ENCODE measurements at regions not wholly inside any gene's neighbourhood (a gene's known extent, or its start where the extent isn't known, plus 50 kb on each side); places are given as distances from the start of the nearest gene placed in this dataset.

DNA sequence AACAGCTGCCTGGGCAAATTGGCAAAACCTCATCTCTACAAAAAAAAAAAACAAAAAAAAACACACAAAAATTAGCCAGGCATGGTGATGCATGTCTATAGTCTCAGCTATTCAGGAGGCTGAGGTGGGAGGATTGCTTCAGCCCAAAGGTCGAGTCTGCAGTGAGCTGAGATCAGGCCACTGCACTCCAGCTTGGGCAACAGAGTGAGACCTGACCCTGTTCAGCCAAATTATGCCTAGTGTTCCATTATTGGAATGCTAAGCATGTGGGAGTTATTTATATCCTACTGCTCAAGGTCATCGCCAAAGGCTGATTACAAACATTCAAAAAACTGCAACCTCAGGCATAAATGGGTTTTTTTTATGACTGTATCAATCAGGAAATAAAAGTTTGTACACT, 1251.0 kb upstream of the PCDH9 start:
- DNase-seq: no peak

DNA sequence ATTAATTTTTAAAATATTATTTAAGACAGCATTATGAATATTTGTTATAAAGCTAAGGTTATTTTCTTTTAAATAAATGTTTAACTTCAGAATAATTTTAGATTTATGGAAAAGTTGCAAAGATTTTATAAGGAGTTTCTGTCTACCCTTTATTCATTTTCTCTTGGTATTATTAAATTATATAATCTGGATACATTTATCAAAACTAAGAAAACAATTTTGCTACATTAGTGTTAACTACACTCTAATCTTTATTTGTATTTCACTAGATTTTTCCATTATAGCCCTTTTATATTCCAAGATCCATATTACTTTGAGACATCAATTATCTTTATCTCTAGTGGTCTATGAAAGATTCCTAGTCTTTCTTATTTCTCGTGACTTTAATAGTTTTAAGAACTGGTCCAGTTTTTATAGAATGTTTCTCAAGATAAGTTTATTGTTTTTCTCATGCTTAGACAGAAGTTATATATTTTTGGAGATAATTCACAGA, 1243.7 kb upstream of the PCDH9 start:
- no peak overlapping the region for H3K27ac ChIP-seq (ENCODE audit: low read depth in 1 of 3, low read length in 2 of 3)
- no peaks in the 10 kb centered on the region for H3K4me1 ChIP-seq (ENCODE audit: control insufficient read depth in 3 of 3, insufficient read depth in 2 of 3, low read depth in 1 of 3, low read length in 2 of 3)
- no peaks in the 10 kb centered on the region for H3K36me3 ChIP-seq (ENCODE audit: control insufficient read depth in 3 of 3, insufficient read depth in 2 of 3, low read depth in 1 of 3, low read length in 3 of 3)
- H3K9me3 ChIP-seq (ENCODE audit: control insufficient read depth in 2 of 2, insufficient read depth in 1 of 2, low read depth in 1 of 2, low read length in 1 of 2): no peaks in the 10 kb centered on the region
- DNase-seq: no peak
- peak; percentile 55 for FAIRE-seq
- H3K27me3 ChIP-seq (ENCODE audit: control insufficient read depth in 3 of 3, insufficient read depth in 3 of 3, low read length in 3 of 3): no peaks in the 10 kb centered on the region
- WGBS, 3 donors: 44 to 80% (median 66%) methylated on average over 1 of the region's 1 CpG
- H3K4me3 ChIP-seq (ENCODE audit: low read depth in 1 of 3, low read length in 3 of 3): no peak overlapping the region

More for the DNA sequence above, 1251.0 kb upstream of the PCDH9 start:
- WGBS, 3 donors: 44 to 58% (median 49%) methylated on average over 2 of the region's 2 CpGs
- Histone ChIP-seq H3K27me3 (ENCODE audit: control insufficient read depth in 3 of 3, insufficient read depth in 3 of 3, low read length in 3 of 3) (no peaks in the 10 kb centered on the region), H3K9me3 (ENCODE audit: control insufficient read depth in 2 of 2, insufficient read depth in 1 of 2, low read depth in 1 of 2, low read length in 1 of 2) (no peaks in the 10 kb centered on the region), H3K4me1 (ENCODE audit: control insufficient read depth in 3 of 3, insufficient read depth in 2 of 3, low read depth in 1 of 3, low read length in 2 of 3) (no peaks in the 10 kb centered on the region), H3K36me3 (ENCODE audit: control insufficient read depth in 3 of 3, insufficient read depth in 2 of 3, low read depth in 1 of 3, low read length in 3 of 3) (no peaks in the 10 kb centered on the region), H3K27ac (ENCODE audit: low read depth in 1 of 3, low read length in 2 of 3) (no peak overlapping the region), H3K4me3 (ENCODE audit: low read depth in 1 of 3, low read length in 3 of 3) (no peak overlapping the region)
- no peak for FAIRE-seq

DNA sequence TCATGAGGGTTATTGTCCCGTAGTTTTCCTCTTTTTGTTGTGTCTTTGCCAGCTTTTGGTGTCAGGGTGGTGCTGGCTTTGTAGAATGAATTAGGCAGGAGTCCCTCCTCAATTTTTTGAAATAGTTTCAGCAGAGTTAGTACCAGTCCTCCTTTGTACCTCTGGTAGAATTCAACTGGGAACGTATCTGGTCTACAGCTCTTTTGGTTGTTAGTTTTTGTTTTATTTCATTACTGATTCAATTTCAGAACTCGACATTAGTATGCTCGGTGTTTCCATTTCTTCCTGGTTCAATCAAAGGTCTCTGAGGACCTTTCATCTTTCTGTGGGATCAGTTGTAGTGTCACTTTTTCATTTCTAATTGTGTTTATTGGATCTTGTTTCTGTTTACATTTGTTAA, 1237.0 kb upstream of the PCDH9 start:
- Histone ChIP-seq H3K27me3 (ENCODE audit: control insufficient read depth in 3 of 3, insufficient read depth in 3 of 3, low read length in 3 of 3) (no peaks in the 10 kb centered on the region), H3K27ac (ENCODE audit: low read depth in 1 of 3, low read length in 2 of 3) (no peak overlapping the region), H3K9me3 (ENCODE audit: control insufficient read depth in 2 of 2, insufficient read depth in 1 of 2, low read depth in 1 of 2, low read length in 1 of 2) (no peaks in the 10 kb centered on the region), H3K4me3 (ENCODE audit: low read depth in 1 of 3, low read length in 3 of 3) (no peak overlapping the region), H3K36me3 (ENCODE audit: control insufficient read depth in 3 of 3, insufficient read depth in 2 of 3, low read depth in 1 of 3, low read length in 3 of 3) (no peaks in the 10 kb centered on the region), H3K4me1 (ENCODE audit: control insufficient read depth in 3 of 3, insufficient read depth in 2 of 3, low read depth in 1 of 3, low read length in 2 of 3) (no peaks in the 10 kb centered on the region)
- WGBS, 3 donors: 70 to 76% (median 70%) methylated on average over 4 of the region's 4 CpGs
- no peak for FAIRE-seq
- no peak for DNase-seq

DNA sequence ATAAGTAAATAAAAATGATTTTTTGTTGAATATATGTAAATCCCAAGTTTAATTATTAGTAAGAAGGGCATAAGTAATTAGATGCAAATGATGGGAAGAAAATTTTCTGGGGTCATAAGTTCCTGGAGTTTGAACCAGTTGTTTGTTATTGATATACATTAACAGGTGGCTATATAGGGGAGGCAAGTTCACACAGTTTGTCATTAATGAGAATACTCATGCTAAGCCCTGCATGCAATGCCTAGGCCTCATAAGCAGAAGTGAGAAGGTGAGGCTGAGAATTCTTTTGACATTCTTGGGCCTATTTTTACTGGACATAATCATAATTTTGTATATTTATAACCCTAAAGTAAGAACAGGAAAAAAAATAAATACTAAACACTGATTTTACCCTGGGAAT, 1210.7 kb upstream of the PCDH9 start:
- Histone ChIP-seq H3K4me3 (ENCODE audit: low read depth in 1 of 3, low read length in 3 of 3) (no peak overlapping the region), H3K27me3 (ENCODE audit: control insufficient read depth in 3 of 3, insufficient read depth in 3 of 3, low read length in 3 of 3) (no peaks in the 10 kb centered on the region), H3K27ac (ENCODE audit: low read depth in 1 of 3, low read length in 2 of 3) (no peak overlapping the region), H3K9me3 (ENCODE audit: control insufficient read depth in 2 of 2, insufficient read depth in 1 of 2, low read depth in 1 of 2, low read length in 1 of 2) (no peaks in the 10 kb centered on the region), H3K36me3 (ENCODE audit: control insufficient read depth in 3 of 3, insufficient read depth in 2 of 3, low read depth in 1 of 3, low read length in 3 of 3) (no peaks in the 10 kb centered on the region), H3K4me1 (ENCODE audit: control insufficient read depth in 3 of 3, insufficient read depth in 2 of 3, low read depth in 1 of 3, low read length in 2 of 3) (no peaks in the 10 kb centered on the region)
- FAIRE-seq (no peak), DNase-seq (no peak)

DNA sequence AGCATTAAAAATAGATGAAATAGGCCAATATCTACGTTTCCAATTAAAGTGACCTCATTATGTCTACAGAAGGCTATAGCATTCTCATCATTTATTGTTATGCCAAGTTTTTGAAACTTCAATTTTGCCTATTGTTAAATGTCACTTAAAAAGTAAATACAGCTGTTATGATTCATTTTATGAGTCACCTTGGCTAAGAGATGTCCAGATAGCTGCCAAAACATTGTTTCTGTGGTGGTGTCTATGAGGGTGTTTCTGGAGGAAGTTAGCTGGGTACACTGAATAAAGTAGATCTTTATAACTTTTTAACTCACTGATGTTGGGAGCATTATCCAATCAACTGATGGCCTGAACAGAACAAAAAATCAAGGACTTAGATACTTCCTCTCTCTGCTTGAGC, 1209.7 kb upstream of the PCDH9 start:
- Histone ChIP-seq H3K27me3 (ENCODE audit: control insufficient read depth in 3 of 3, insufficient read depth in 3 of 3, low read length in 3 of 3) (no peaks in the 10 kb centered on the region), H3K9me3 (ENCODE audit: control insufficient read depth in 2 of 2, insufficient read depth in 1 of 2, low read depth in 1 of 2, low read length in 1 of 2) (no peaks in the 10 kb centered on the region), H3K4me1 (ENCODE audit: control insufficient read depth in 3 of 3, insufficient read depth in 2 of 3, low read depth in 1 of 3, low read length in 2 of 3) (no peaks in the 10 kb centered on the region), H3K36me3 (ENCODE audit: control insufficient read depth in 3 of 3, insufficient read depth in 2 of 3, low read depth in 1 of 3, low read length in 3 of 3) (no peaks in the 10 kb centered on the region), H3K4me3 (ENCODE audit: low read depth in 1 of 3, low read length in 3 of 3) (no peak overlapping the region), H3K27ac (ENCODE audit: low read depth in 1 of 3, low read length in 2 of 3) (no peak overlapping the region)
- no peak for FAIRE-seq
- 12 to 41% (median 12%) methylated on average over 1 of the region's 1 CpG for WGBS, 3 donors
- DNase-seq: no peak

DNA sequence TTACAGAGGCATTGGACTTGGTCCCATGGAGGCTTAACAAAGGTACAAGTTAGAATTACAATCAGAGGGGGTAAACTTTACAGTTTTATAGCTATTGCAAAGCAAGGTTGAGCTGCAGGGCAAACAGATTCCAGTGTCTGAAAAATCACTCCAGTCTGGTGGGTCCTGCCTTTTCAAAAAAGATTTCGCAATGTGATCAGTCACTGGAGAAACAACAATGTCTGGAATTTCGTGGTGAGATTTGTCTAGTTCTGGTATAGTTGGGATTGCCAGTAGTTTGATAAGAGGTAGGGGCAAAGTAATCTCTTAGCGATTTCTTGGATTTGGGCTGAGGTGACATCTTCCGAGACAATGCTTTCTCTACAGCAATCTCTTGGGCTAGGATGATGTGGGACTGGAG, 1198.2 kb upstream of the PCDH9 start:
- no peak for DNase-seq
- WGBS, 3 donors: 73 to 81% (median 79%) methylated on average over 4 of the region's 4 CpGs
- H3K9me3 ChIP-seq (ENCODE audit: control insufficient read depth in 2 of 2, insufficient read depth in 1 of 2, low read depth in 1 of 2, low read length in 1 of 2): no peaks in the 10 kb centered on the region
- no peak for FAIRE-seq
- H3K4me1 ChIP-seq (ENCODE audit: control insufficient read depth in 3 of 3, insufficient read depth in 2 of 3, low read depth in 1 of 3, low read length in 2 of 3): no peaks in the 10 kb centered on the region
- no peaks in the 10 kb centered on the region for H3K36me3 ChIP-seq (ENCODE audit: control insufficient read depth in 3 of 3, insufficient read depth in 2 of 3, low read depth in 1 of 3, low read length in 3 of 3)
- H3K27me3 ChIP-seq (ENCODE audit: control insufficient read depth in 3 of 3, insufficient read depth in 3 of 3, low read length in 3 of 3): no peaks in the 10 kb centered on the region
- H3K27ac ChIP-seq (ENCODE audit: low read depth in 1 of 3, low read length in 2 of 3): no peak overlapping the region
- no peak overlapping the region for H3K4me3 ChIP-seq (ENCODE audit: low read depth in 1 of 3, low read length in 3 of 3)

DNA sequence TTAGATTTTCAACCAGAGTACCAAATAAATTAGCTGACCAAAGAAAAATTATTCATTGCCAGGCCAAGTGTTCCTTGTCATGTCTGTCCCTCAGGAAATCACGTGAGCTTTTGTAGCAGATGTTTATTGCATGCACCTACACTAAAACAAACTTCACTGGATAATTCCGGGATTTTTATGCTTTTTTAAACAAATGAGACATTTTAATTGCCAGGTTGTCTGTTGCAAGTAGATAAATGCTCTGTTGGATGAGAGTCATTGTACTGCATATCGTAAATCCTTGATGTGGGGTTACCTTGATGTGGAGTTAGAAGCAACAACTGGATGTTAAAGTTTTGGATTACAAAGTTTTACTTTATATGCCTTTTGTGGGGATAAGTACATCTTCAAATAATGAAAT, 1187.7 kb upstream of the PCDH9 start:
- DNase-seq (no peak), FAIRE-seq (no peak)
- H3K36me3 ChIP-seq (ENCODE audit: control insufficient read depth in 3 of 3, insufficient read depth in 2 of 3, low read depth in 1 of 3, low read length in 3 of 3): no peaks in the 10 kb centered on the region
- no peaks in the 10 kb centered on the region for H3K27me3 ChIP-seq (ENCODE audit: control insufficient read depth in 3 of 3, insufficient read depth in 3 of 3, low read length in 3 of 3)
- no peak overlapping the region for H3K4me3 ChIP-seq (ENCODE audit: low read depth in 1 of 3, low read length in 3 of 3)
- no peak overlapping the region for H3K27ac ChIP-seq (ENCODE audit: low read depth in 1 of 3, low read length in 2 of 3)
- no peaks in the 10 kb centered on the region for H3K9me3 ChIP-seq (ENCODE audit: control insufficient read depth in 2 of 2, insufficient read depth in 1 of 2, low read depth in 1 of 2, low read length in 1 of 2)
- no peaks in the 10 kb centered on the region for H3K4me1 ChIP-seq (ENCODE audit: control insufficient read depth in 3 of 3, insufficient read depth in 2 of 3, low read depth in 1 of 3, low read length in 2 of 3)
- WGBS, 3 donors: 42 to 45% (median 44%) methylated on average over 3 of the region's 3 CpGs

DNA sequence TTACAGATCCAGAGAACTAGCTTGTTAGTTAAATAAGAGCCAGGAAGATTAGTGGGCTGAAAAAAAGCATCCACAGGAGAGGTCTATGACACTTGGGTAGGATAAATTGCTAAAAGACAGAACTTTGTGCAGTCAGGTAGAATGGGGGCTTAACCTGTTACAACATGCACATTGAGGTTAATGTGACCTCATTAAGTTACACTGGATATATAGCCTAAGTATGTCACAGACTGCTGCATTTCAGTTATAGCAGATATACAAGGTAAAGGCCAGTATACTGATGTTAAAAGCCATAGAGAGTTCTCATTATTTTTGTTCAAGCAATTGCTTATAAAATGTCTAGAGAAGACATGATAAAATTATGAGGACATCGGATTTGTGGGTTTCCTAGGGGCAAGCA, 1179.9 kb upstream of the PCDH9 start:
- H3K4me3 ChIP-seq (ENCODE audit: low read depth in 1 of 3, low read length in 3 of 3): no peak overlapping the region
- no peaks in the 10 kb centered on the region for H3K36me3 ChIP-seq (ENCODE audit: control insufficient read depth in 3 of 3, insufficient read depth in 2 of 3, low read depth in 1 of 3, low read length in 3 of 3)
- no peaks in the 10 kb centered on the region for H3K27me3 ChIP-seq (ENCODE audit: control insufficient read depth in 3 of 3, insufficient read depth in 3 of 3, low read length in 3 of 3)
- H3K27ac ChIP-seq (ENCODE audit: low read depth in 1 of 3, low read length in 2 of 3): no peak overlapping the region
- peaks cover 0 to 8% of the 10 kb centered on the region in 2 donors for H3K9me3 ChIP-seq (ENCODE audit: control insufficient read depth in 2 of 2, insufficient read depth in 1 of 2, low read depth in 1 of 2, low read length in 1 of 2)
- FAIRE-seq: no peak
- no peak for DNase-seq
- 74 to 85% (median 83%) methylated on average over 1 of the region's 1 CpG for WGBS, 3 donors
- H3K4me1 ChIP-seq (ENCODE audit: control insufficient read depth in 3 of 3, insufficient read depth in 2 of 3, low read depth in 1 of 3, low read length in 2 of 3): no peaks in the 10 kb centered on the region

DNA sequence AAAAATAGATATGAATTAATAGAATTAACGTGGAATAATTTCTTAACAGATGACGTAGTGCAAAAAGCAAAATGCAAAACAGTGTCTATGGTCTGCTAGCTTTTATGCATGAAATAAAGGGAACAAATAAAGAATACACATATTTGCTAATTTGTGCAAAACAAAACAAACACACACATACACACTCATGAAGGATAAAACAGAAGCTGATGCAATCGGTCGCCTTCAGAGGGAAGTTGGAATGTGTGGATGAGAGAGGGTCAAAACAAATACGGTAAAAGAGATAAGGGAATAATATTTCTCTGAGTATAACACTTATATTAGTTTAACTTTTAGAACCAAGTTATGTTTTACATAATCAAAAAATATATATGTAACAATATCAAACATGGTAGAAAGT, 1160.9 kb upstream of the PCDH9 start:
- 83 to 90% (median 88%) methylated on average over 5 of the region's 5 CpGs for WGBS, 3 donors
- no peak overlapping the region for H3K27ac ChIP-seq (ENCODE audit: low read depth in 1 of 3, low read length in 2 of 3)
- H3K4me1 ChIP-seq (ENCODE audit: control insufficient read depth in 3 of 3, insufficient read depth in 2 of 3, low read depth in 1 of 3, low read length in 2 of 3): no peaks in the 10 kb centered on the region
- DNase-seq (no peak), FAIRE-seq (no peak)
- H3K27me3 ChIP-seq (ENCODE audit: control insufficient read depth in 3 of 3, insufficient read depth in 3 of 3, low read length in 3 of 3): no peaks in the 10 kb centered on the region
- H3K4me3 ChIP-seq (ENCODE audit: low read depth in 1 of 3, low read length in 3 of 3): no peak overlapping the region
- H3K36me3 ChIP-seq (ENCODE audit: control insufficient read depth in 3 of 3, insufficient read depth in 2 of 3, low read depth in 1 of 3, low read length in 3 of 3): no peaks in the 10 kb centered on the region
- H3K9me3 ChIP-seq (ENCODE audit: control insufficient read depth in 2 of 2, insufficient read depth in 1 of 2, low read depth in 1 of 2, low read length in 1 of 2): no peaks in the 10 kb centered on the region
